Sigmoid colon (tissue), 6 donors: ENCODE measurements at regions not wholly inside any gene's neighbourhood (a gene's known extent, or its start where the extent isn't known, plus 50 kb on each side); places are given as distances from the start of the nearest gene placed in this dataset.

Experiments
- DNase-seq: peaks from one replicate; pipeline ENCODE4 v3.0.0-alpha.2; 2019
- H3K27ac ChIP-seq, 4 donors: fragments of 200-600 bp; sonication (generic); one replicate each; pipeline ENCODE4 v1.5.1; 2016 to 2019; ENCODE audit warnings: mild to moderate bottlenecking in 1 of 4
- H3K27me3 ChIP-seq, 3 donors: fragments of 200-600 bp; sonication (generic); one replicate each; pipeline ENCODE4 v1.5.1; 2019; ENCODE audit warnings: mild to moderate bottlenecking in 1 of 3
- H3K36me3 ChIP-seq, 4 donors: fragments of 200-600 bp; sonication (generic); one replicate each; pipeline ENCODE4 v1.5.1; 2016 to 2019
- H3K4me1 ChIP-seq, 4 donors: fragments of 200-600 bp; sonication (generic); one replicate each; pipeline ENCODE4 v1.5.1; 2017 to 2019
- H3K4me3 ChIP-seq, 4 donors: fragments of 200-600 bp; sonication (generic); one replicate each; pipeline ENCODE4 v1.5.1; 2017 to 2019; ENCODE audit warnings: mild to moderate bottlenecking in 2 of 4, moderate library complexity in 1 of 4
- H3K9me3 ChIP-seq, 4 donors: fragments of 200-600 bp in 3 of 4; sonication (generic) in 3 of 4; one replicate each; pipeline versions ENCODE4 v1.5.1 to v1.6.1; 2013 to 2019
- EP300 ChIP-seq, 4 donors: sonication (generic); formaldehyde crosslinking; IDR thresholded peaks; one replicate each; pipeline ENCODE4 v1.6.1; 2017; ENCODE audit warnings: antibody characterized with exemption in 4 of 4
- POLR2A ChIP-seq, 2 donors: fragments of 450-650 bp; IDR thresholded peaks; one replicate each; pipeline ENCODE4 v1.6.1; 2016; ENCODE audit warnings: antibody characterized with exemption in 2 of 2, mild to moderate bottlenecking in 2 of 2, moderate library complexity in 2 of 2
- POLR2AphosphoS5 ChIP-seq, 4 donors: sonication (generic); formaldehyde crosslinking; IDR thresholded peaks; one replicate each; pipeline ENCODE4 v1.6.1; 2017; ENCODE audit warnings: antibody characterized with exemption in 4 of 4
- WGBS, 2 donors: extraction: QIAGEN DNeasy Blood & Tissue Kit; methylation state at CpG; one replicate each; pipeline ENCODE4 v1.1.7; 2013; 5-methylcytosine and 5-hydroxymethylcytosine counted together
- intact Hi-C: fragments of 100-400 bp; cut with DNase I; formaldehyde crosslinking; loops from one replicate; pipeline ENCODE4 v1.15.1; 2023
- TF ChIP-seq, protein P1 (sequence below), 4 experiments: fragments of 450-650 bp in 3 of 4; fragments of 200-600 bp in 1 of 4; IDR thresholded peaks; one replicate each; pipeline ENCODE4 v1.5.1; 2016 to 2019; ENCODE audit warnings: antibody characterized with exemption in 4 of 4, mild to moderate bottlenecking in 3 of 4, moderate library complexity in 2 of 4
- donor health status: healthy with polysubstance abuse.
- donor health status: healthy.

DNA sequence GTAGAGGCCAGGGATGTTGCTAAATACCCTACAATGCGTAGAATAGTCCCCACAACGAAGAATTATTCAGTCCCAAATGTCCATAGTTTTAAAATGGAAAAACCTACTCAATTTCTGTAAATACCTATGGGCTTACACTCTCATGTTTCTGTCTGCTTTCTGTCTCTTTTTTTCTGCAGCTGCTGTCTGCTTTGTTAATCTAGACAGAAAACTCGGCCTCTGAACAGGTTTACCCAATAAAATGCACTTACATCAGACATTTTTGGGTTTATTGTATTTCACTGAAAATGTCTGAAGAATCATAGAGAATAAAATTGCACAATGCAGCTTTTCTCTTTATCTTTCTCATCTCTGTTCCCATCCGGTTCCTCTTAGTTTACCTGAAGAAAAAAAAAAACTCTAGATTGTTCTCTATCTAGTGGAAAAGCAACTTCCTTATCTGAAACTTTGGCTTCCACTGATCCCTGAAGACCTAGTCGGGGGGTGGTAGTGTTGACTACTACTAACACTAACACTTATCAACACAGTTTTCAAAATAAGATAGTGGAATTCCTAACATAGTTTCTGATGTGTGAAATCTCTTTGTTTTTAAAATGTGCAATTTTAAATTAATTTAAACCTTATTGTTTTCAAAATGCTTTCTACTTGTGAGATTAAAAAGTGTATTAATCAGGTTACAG lies 76.9 kb upstream of the CCDC190 start:
- TF ChIP-seq, protein P1, sequence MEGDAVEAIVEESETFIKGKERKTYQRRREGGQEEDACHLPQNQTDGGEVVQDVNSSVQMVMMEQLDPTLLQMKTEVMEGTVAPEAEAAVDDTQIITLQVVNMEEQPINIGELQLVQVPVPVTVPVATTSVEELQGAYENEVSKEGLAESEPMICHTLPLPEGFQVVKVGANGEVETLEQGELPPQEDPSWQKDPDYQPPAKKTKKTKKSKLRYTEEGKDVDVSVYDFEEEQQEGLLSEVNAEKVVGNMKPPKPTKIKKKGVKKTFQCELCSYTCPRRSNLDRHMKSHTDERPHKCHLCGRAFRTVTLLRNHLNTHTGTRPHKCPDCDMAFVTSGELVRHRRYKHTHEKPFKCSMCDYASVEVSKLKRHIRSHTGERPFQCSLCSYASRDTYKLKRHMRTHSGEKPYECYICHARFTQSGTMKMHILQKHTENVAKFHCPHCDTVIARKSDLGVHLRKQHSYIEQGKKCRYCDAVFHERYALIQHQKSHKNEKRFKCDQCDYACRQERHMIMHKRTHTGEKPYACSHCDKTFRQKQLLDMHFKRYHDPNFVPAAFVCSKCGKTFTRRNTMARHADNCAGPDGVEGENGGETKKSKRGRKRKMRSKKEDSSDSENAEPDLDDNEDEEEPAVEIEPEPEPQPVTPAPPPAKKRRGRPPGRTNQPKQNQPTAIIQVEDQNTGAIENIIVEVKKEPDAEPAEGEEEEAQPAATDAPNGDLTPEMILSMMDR (IDR thresholded peaks at IDR 0.05): no peak
- TF ChIP-seq POLR2A (IDR thresholded peaks at IDR 0.05) (no peak), EP300 (IDR thresholded peaks at IDR 0.05) (no peak), POLR2AphosphoS5 (IDR thresholded peaks at IDR 0.05) (no peak)
- Histone ChIP-seq H3K9me3 (no peaks in the 10 kb centered on the region), H3K36me3 (no peaks in the 10 kb centered on the region), H3K27ac (no peak overlapping the region), H3K4me1 (peaks cover 0 to 2% (median 0%) of the 10 kb centered on the region in 4 donors), H3K4me3 (no peak overlapping the region), H3K27me3 (no peaks in the 10 kb centered on the region)
- no peak for DNase-seq
- 49 to 64% methylated on average over 5 of the region's 5 CpGs for WGBS, 2 donors
- intact Hi-C loops: no loop called here

DNA sequence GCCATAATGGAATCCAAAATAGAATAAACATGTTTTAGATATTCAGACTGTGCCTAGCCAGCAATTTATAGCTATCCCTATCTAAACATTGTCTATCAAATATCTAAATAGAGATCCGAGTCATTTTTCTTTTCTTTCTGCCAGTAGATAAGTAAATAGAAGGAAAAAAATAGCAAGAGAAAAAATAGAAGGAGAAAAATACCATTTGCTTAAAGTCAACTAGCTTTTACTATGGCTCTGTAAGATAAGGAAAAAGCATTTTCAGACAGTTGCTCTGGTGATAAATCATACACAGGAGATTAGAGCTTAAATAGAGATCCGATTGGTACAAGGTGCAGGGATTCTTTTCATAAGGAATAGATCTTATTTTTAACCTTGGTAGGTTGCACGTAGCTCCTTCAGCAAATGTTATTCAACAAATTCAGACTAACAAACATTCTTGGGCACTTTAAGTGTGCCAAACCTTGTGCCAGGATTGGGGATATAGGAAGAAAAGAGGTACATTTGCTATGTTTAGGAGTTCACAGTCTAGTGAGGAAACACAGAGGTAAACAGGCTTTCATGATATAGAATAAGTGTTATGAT lies 70.1 kb upstream of the CCDC190 start:
- intact Hi-C loops: no loop called here
- 15 to 42% methylated on average over 3 of the region's 3 CpGs for WGBS, 2 donors
- Histone ChIP-seq H3K4me3 (no peak overlapping the region), H3K27ac (no peak overlapping the region), H3K9me3 (no peaks in the 10 kb centered on the region), H3K36me3 (no peaks in the 10 kb centered on the region), H3K4me1 (no peaks in the 10 kb centered on the region), H3K27me3 (no peaks in the 10 kb centered on the region)
- no peak for DNase-seq
- TF ChIP-seq POLR2AphosphoS5 (IDR thresholded peaks at IDR 0.05) (no peak), EP300 (IDR thresholded peaks at IDR 0.05) (no peak), POLR2A (IDR thresholded peaks at IDR 0.05) (no peak)
- TF ChIP-seq, protein P1 (IDR thresholded peaks at IDR 0.05): no peak

DNA sequence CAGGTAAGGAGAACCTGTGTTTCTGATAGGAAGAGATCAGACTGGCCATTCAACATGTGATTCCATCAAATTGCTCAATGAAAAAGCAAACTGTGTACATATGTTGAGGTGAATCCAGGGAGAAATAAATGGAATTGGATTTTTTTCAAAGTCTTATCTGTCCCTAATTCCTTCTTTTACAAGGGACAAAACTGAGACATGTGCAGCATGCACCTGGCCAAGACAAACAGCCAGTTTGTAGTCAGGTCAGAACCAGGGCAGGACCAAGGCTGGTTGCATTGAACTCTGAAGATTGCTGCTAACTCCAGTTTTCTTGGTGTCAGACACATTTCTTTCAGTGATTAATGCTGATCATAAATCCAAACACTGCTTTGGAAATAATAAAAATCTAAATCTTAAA lies 69.6 kb upstream of the CCDC190 start:
- TF ChIP-seq, protein P1 (IDR thresholded peaks at IDR 0.05): no peak
- no peak for TF ChIP-seq POLR2A (IDR thresholded peaks at IDR 0.05)
- TF ChIP-seq POLR2AphosphoS5 (IDR thresholded peaks at IDR 0.05): no peak
- no peak for TF ChIP-seq EP300 (IDR thresholded peaks at IDR 0.05)
- DNase-seq: no peak
- H3K27ac ChIP-seq: no peak overlapping the region
- H3K4me3 ChIP-seq: no peak overlapping the region
- H3K36me3 ChIP-seq: no peaks in the 10 kb centered on the region
- H3K27me3 ChIP-seq: no peaks in the 10 kb centered on the region
- H3K9me3 ChIP-seq: no peaks in the 10 kb centered on the region
- no peaks in the 10 kb centered on the region for H3K4me1 ChIP-seq
- intact Hi-C loops: no loop called here

- Histone ChIP-seq H3K36me3 (no peaks in the 10 kb centered on the region), H3K4me3 (no peak overlapping the region), H3K27ac (no peak overlapping the region), H3K27me3 (no peaks in the 10 kb centered on the region), H3K4me1 (no peaks in the 10 kb centered on the region), H3K9me3 (no peaks in the 10 kb centered on the region)
- TF ChIP-seq POLR2AphosphoS5 (IDR thresholded peaks at IDR 0.05) (no peak), POLR2A (IDR thresholded peaks at IDR 0.05) (no peak), EP300 (IDR thresholded peaks at IDR 0.05) (no peak)
- TF ChIP-seq, protein P1 (IDR thresholded peaks at IDR 0.05): no peak
- intact Hi-C loops: no loop called here
- 73 to 76% methylated on average over 3 of the region's 3 CpGs for WGBS, 2 donors
- no peak for DNase-seq
Measured at GRCh38 chr1:162929177-162929576, 68.2 kb upstream of the CCDC190 start.

DNA sequence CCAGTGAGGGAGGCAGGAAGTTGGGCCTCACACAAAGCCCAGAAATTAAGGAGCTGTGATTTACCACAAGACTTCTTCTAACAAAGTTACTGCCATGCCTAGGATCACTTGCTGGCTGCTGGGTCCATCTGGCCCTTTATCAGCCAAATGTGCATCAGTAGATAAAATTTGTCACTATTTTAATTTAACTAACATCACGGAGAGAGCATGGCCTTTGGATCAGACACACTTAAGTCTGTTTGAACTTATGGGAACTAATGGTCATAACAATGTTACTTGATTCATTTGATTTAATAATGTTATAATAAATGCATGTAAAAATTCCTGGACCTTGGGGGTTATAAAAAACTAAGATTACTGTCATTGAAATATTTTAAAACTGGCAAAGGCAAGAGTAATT lies 67.2 kb upstream of the CCDC190 start:
- no peak overlapping the region for H3K27ac ChIP-seq
- no peaks in the 10 kb centered on the region for H3K27me3 ChIP-seq
- no peak for DNase-seq
- H3K4me1 ChIP-seq: no peaks in the 10 kb centered on the region
- H3K36me3 ChIP-seq: no peaks in the 10 kb centered on the region
- intact Hi-C loops: no loop called here
- no peaks in the 10 kb centered on the region for H3K9me3 ChIP-seq
- WGBS, 2 donors: 71 to 75% methylated on average over 1 of the region's 1 CpG
- TF ChIP-seq, protein P1 (IDR thresholded peaks at IDR 0.05): no peak
- TF ChIP-seq POLR2AphosphoS5 (IDR thresholded peaks at IDR 0.05) (no peak), EP300 (IDR thresholded peaks at IDR 0.05) (no peak), POLR2A (IDR thresholded peaks at IDR 0.05) (no peak)
- no peak overlapping the region for H3K4me3 ChIP-seq
